ENCODE measurements at regions not wholly inside any gene's neighbourhood (a gene's known extent, or its start where the extent isn't known, plus 50 kb on each side); places are given as distances from the start of the nearest gene placed in this dataset.

GRCh38 chr5:61689153-61689846 lies 357.2 kb downstream of the ZSWIM6 start:
- DNase-seq: no peak

GRCh38 chr5:61697809-61698558 lies 365.9 kb downstream of the ZSWIM6 start:
- DNase-seq: no peak

- no peak for DNase-seq
These were observed 370.0 kb downstream of the ZSWIM6 start for GRCh38 chr5:61701877-61702602.

- DNase-seq: no peak
These were observed 370.7 kb downstream of the ZSWIM6 start for GRCh38 chr5:61702784-61703183.

GRCh38 chr5:61704289-61704688 lies 372.2 kb downstream of the ZSWIM6 start:
- no peak for DNase-seq

GRCh38 chr5:61706751-61707150 lies 374.7 kb downstream of the ZSWIM6 start:
- DNase-seq: no peak

- no peak for DNase-seq
These were observed 387.1 kb downstream of the ZSWIM6 start for GRCh38 chr5:61719124-61719523.

GRCh38 chr5:61720829-61721228 lies 388.8 kb downstream of the ZSWIM6 start:
- DNase-seq: no peak

- DNase-seq: no peak
These were observed 392.0 kb downstream of the ZSWIM6 start for GRCh38 chr5:61724102-61724501.

GRCh38 chr5:61728287-61728686 lies 396.2 kb downstream of the ZSWIM6 start:
- no peak for DNase-seq

GRCh38 chr5:61730866-61731265 lies 398.8 kb downstream of the ZSWIM6 start:
- no peak for DNase-seq

- DNase-seq: no peak
These were observed 399.3 kb downstream of the ZSWIM6 start for GRCh38 chr5:61731267-61731945.

GRCh38 chr5:61731946-61732314 lies 399.9 kb downstream of the ZSWIM6 start:
- DNase-seq: no peak

GRCh38 chr5:61732369-61732768 lies 400.3 kb downstream of the ZSWIM6 start:
- DNase-seq: no peak

- DNase-seq: no peak
These were observed 400.7 kb downstream of the ZSWIM6 start for GRCh38 chr5:61732796-61733195.

- DNase-seq: no peak
These were observed 401.9 kb downstream of the ZSWIM6 start for GRCh38 chr5:61734001-61734400.

GRCh38 chr5:61734966-61735365 lies 402.9 kb downstream of the ZSWIM6 start:
- no peak for DNase-seq

- no peak for DNase-seq
These were observed 403.5 kb downstream of the ZSWIM6 start for GRCh38 chr5:61735531-61735930.

GRCh38 chr5:61735995-61736394 lies 403.9 kb downstream of the ZSWIM6 start:
- no peak for DNase-seq

GRCh38 chr5:61737301-61737963 lies 405.4 kb downstream of the ZSWIM6 start:
- DNase-seq: no peak

GRCh38 chr5:61737964-61738340 lies 405.9 kb downstream of the ZSWIM6 start:
- no peak for DNase-seq

GRCh38 chr5:61738446-61738845 lies 406.4 kb downstream of the ZSWIM6 start:
- DNase-seq: no peak
